ENCODE measurements at regions not wholly inside any gene's neighbourhood (a gene's known extent, or its start where the extent isn't known, plus 50 kb on each side); places are given as distances from the start of the nearest gene placed in this dataset.

GRCh38 chr3:104070906-104071305 lies 1295.8 kb upstream of the ALCAM start:
- TF ChIP-seq POLR2AphosphoS5 (IDR thresholded peaks at IDR 0.05; ENCODE audit: low read depth, low read length) (no peak), CTCF (IDR thresholded peaks at IDR 0.05) (no peak)
